ENCODE measurements at regions not wholly inside any gene's neighbourhood (a gene's known extent, or its start where the extent isn't known, plus 50 kb on each side); places are given as distances from the start of the nearest gene placed in this dataset.
A peak's percentile ranks its signal among the peaks of the same experiment; 100 is the strongest.

DNA sequence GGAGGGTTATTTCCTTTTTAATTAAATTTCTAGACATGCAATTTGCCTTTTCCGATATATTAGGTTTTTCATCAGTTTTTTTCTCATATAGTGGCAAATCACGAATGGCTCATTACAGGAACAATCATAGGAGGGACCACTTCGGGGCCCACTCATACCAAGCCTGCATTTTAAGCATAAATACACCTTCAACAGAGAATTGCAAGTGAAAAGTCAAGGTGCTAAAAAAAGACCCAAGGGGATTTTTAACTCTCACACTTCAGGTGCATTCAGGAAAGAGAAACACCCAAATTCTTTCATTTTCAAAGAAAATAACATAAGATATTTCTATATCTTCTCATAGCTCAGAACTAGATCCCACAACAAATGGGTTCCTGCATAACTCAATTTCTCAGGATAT is 979.6 kb upstream of the NR2F2 start:
- DNase-seq = no peak

- no peak for DNase-seq
Measured at GRCh38 chr15:95352631-95353187, 977.8 kb upstream of the NR2F2 start.

- no peak for DNase-seq
Measured at GRCh38 chr15:95353512-95353911, 977.0 kb upstream of the NR2F2 start.

GRCh38 chr15:95359966-95360365 is 970.5 kb upstream of the NR2F2 start:
- no peak for DNase-seq

DNA sequence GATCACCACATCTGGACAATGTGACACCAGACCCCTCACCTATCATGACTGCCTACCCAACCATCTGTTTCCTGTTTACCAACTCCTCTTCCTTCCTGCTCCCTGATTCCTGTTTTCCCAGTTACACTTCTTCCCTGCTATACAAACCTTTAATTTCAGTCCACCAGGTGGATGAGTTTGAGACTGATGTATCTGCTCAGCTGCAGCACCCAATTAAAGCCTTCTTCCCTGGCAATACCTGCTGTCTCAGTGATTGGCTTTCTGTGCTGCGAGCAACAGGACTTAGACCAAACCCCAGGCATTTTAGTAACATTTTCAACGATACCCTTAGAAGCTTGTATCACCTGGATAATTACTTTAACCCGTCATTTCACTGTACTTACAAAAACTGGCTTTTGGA is 968.2 kb upstream of the NR2F2 start:
- DNase-seq = no peak

DNA sequence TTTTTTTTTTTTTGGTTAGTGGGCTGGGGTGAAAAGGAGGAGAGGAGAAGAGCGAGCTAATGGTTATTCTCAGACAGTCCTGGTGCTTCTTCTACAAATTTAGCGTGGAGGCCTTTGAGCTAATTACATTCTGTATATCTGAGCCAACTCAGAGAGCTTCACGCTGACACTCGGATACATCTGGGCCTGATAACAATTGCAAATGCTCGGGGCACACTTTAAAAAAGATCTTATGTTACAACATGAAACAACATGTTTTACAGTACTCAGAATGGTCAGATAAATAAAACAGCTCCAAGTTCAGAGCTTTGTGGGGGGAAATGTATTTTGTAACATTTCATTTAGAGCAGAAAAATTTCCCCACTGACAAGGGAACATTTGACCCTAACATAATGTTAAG is 966.9 kb upstream of the NR2F2 start:
- no peak for DNase-seq

DNA sequence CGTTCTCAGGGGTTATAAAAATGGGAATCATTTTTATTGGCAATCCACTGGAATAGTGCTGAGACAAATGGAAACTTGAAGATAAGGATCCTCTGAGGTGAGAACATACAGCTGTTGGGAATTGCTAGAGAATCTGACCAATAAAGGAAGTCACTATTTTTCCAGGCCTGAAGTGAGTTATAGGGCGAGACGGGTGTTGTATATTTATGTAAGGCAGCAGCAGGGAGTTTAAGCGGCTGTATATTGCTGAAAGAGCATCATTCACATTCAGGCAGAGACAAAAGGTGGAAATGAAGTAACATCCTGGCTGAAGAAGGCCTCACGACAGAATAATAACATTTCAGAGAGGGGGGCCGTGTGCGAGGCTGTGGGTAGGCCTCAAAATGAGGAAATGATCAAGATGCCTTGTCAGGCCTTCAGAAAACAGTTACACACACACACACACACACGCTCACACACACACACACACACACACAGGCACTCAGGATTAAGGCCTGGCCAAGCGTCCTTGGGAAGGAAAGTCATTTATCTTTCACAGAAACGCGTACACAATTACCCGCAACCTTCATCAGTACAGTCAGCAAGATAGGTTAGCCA is 964.9 kb upstream of the NR2F2 start:
- peak; percentile 78 to 85 for DNase-seq

DNA sequence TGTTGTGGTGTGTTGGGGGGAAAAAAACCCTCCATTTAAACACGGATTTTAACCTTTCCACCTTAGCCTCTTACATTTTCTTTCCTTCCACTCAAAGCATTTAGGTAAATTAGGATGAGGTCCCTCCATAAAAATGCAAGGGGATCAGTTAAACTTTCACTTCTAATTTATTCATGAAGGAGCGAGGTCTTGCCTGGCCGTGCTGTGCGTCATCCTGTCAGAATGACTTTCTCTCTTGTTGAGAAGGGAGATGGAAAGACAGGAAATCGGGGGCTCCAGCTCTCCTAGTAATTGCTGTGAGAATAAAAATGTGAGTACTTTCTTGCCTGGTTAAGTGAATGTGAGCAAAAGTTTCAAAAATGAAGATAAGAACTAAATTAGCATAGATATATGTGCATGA is 962.3 kb upstream of the NR2F2 start:
- DNase-seq = no peak

DNA sequence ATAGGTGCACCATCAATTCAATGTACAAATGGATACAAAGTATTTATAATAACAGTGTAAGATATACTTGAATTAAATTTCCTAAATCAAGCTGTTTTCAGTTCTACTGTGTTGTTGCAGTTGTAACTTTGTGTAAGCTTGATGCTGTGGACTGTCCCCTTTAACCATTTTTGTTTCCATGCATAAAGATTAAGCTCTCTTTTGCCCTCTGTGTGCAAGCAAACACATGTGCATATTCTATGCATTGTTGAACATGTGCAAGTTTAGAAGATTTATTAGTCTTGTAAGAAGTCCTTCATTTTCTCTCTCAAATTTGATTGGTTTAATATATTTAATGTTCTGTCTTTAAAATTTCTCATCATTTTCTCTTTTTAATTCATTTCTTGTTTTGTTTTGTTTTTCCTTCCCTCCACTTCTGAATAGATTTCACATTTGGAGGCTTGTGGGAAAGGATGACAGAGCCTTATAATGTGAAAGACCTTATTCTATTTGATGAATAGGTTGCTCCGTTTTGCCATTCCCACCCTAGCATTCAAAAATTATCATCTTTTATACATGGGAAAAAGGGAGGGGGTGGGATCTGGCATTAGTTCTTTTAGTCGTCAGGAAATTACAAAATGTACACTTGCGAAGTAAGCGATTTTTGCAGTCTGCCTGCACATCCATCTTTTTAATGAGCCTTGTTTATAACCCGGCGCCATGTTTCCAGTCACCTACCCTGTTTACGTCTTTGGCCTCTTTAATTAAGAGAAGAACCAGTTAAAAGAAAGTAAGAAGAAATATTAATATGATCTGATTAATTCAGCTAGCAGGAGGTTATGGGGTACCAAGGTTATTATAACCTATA is 961.5 kb upstream of the NR2F2 start:
- no peak for DNase-seq

GRCh38 chr15:95370291-95370690 is 960.2 kb upstream of the NR2F2 start:
- no peak for DNase-seq

DNA sequence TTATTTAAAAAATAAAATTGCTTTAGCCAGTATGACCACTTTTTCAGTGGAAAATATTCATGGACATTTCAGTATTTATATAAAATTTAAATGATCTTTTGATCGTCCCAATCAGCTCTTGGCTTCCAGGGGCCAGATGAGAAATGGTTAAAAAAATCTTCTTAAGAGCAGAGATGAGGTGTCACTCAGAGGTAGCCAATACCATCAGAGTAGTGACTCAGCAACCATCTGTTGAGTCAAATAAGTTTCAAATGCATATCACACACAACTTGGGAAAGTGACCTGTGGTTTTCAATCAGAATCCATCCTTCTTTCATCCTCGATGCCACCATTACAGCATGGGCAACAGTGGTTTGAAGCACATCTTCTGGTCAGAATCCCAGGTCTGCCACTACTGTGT is 958.8 kb upstream of the NR2F2 start:
- no peak for DNase-seq

DNA sequence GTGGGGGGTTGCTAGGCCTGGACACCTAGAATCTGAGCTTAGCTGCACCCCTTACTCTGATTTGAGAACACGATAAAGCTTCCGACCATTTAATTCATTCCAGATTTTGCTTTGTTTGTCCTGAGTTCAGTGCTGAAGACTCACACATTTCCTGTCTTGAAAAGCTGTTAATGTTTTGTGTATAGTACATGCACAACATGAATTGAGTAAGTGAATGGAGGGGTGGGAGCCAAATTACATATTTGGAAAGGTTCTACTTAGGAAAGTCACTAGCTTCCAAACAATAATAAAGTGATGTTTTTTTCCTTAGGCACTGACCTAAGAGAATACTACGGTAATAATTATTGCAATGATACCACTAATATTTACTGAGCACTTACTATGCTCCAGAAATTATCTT is 955.2 kb upstream of the NR2F2 start:
- DNase-seq = no peak

GRCh38 chr15:95377258-95377852 is 953.1 kb upstream of the NR2F2 start:
- no peak for DNase-seq

DNA sequence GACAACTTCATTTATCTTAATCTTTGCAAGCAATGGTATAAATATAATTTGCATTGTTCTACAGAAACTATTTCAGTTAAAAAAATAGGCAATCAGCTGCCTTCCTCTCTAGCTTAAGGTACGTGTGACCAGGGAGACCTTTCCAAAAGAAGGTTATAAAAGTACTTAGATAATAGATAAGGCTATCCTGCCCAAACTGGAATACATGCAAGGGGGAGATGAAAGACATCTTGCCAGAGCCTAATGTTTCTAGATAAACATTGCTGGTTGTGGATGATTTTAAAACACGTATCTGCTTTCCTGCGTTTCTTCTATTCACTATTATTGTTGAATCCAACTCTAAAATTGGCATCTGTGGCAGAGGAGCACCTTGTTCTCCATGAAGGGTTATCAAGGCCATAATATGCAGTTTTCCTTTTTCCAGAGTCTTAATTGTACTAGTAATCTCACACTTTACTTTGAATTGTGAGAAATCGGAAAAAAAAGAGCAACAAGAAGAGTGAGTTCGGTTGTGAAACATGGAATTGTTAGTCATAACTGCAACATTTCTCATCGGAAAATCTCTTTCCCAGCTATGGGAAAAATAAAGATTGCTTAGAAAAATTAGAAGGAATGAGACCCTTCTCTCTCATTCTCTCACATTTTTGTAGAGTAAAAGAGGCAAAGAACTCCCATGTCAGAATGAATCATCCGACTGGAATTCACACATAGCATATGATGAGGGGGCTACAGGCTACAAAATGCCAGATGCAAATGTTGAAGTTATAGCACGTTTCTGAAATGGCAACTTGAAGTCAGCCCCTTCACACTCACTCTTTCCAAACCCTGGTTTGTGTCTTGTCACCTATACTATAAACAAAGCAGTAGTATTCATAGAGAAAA is 936.1 kb upstream of the NR2F2 start:
- DNase-seq = no peak

DNA sequence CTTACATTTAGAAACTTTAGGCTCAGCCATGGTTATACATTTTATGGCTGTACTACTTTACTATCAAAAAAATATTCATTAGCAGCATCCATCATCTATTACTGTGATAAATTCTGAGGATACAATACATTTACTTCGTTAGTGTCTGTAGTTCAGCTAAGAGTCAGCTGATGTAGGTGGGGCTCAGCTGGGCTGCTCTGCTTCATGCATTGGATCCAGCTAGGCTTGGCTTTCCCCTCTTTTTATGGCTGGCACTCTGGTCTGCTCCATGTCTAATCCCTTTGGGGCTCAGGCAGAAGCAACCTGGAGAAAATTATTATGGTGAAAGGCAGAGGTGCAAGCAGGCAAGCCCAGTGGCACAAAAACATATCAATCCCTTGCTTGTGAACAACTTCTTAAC is 930.1 kb upstream of the NR2F2 start:
- DNase-seq = no peak

DNA sequence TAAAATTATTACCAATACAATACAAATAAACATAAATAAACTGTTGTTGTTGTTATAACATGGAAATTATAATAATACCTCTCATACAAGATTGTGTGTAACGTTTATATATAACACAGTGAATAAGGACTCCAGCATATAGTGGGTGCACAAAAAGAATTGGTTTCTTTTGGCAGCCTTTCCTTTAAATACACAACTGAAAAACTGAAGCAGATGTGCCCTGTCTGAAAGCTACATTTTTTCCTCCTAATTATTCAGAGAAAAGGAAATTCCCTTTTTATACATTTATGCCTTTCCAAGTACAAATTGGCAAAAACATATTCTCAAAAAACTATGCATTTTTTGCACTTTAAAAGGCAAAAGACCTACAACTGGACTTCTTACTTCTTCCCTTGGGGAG is 928.9 kb upstream of the NR2F2 start:
- no peak for DNase-seq

DNA sequence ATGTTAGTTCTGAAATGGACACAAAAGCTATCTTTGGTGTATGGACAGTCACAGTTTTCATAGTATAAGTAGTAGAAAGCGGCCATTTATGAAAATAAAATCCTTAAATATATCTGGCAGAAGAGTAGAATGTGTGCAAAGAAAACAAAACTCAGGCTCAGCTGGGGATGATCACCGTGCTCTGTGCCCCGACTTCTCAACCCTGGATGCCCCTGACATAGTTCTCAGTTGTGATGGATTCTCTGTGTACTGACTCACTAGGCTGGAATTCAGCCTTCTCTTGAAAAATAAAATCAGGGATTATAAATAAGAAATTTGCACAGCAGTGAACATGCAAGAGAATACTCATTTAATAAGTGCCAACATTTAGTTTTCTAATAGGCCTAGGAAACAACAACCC is 925.1 kb upstream of the NR2F2 start:
- no peak for DNase-seq

GRCh38 chr15:95407534-95407933 is 923.0 kb upstream of the NR2F2 start:
- no peak for DNase-seq

DNA sequence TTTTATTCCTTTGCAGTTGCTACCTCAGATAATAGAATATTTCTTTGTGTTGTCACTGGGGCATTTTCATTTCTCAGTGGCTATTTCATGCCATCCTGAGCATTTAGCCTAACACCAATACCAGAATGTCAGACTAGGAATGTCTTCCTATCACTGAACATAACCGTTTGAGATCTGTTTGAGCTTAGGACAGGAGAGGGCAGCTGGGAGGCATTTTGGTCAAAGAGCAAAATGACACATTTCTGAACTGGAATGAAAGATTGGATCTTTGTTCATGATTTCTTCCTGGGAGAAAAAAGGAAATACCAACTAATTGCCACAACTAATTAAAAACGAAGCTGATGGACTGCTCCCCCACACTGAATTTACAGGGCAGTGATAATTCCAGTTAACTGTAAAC is 921.3 kb upstream of the NR2F2 start:
- no peak for DNase-seq

GRCh38 chr15:95409626-95410310 is 920.7 kb upstream of the NR2F2 start:
- no peak for DNase-seq

- no peak for DNase-seq
Measured at GRCh38 chr15:95410757-95411156, 919.7 kb upstream of the NR2F2 start.

GRCh38 chr15:95416576-95416975 is 913.9 kb upstream of the NR2F2 start:
- DNase-seq = no peak

Data from AML-193 (cell line).